ENCODE measurements at regions not wholly inside any gene's neighbourhood (a gene's known extent, or its start where the extent isn't known, plus 50 kb on each side); places are given as distances from the start of the nearest gene placed in this dataset.

DNA sequence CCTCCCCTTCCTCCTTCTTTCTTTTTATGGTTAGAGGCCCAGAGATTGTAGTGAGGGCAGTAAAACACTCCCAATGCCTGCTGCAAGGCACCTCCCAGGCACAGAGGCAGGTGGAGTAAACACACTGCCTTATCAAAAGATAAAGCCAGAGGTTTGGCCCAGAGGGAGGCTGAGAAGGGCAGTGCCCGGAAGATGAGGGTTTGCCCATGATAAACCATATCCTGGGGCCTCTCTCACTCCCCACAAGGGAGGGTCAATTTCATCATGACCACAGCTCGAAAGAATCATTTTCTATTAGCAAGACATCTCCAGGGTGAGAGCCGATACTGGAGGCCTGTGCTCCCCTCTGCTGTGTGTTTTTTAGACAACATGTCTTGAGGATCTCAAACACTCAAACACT is 98.5 kb upstream of the FAM9C start:
- H3K9me2 ChIP-seq (ENCODE audit: low read depth, low read length): no peaks in the 10 kb centered on the region
- H3K27ac ChIP-seq (ENCODE audit: low read depth, low read length, poor library complexity, severe bottlenecking): no peak overlapping the region
- H3K4me2 ChIP-seq (ENCODE audit: low read length): no peak overlapping the region
- H4K20me1 ChIP-seq (ENCODE audit: insufficient read depth, low read length): no peaks in the 10 kb centered on the region
- H2AFZ ChIP-seq (ENCODE audit: low read length): no peak overlapping the region
- no peaks in the 10 kb centered on the region for H3K36me3 ChIP-seq (ENCODE audit: insufficient read depth, low read length)
- H3K4me3 ChIP-seq (ENCODE audit: low read depth, low read length, poor library complexity, severe bottlenecking): no peak overlapping the region
- H3F3A ChIP-seq (ENCODE audit: insufficient read depth, low read length): no peaks in the 10 kb centered on the region
- no peaks in the 10 kb centered on the region for H3K4me1 ChIP-seq (ENCODE audit: insufficient read depth, low read length, severe bottlenecking)
- no peaks in the 10 kb centered on the region for H3K27me3 ChIP-seq (ENCODE audit: insufficient read depth, low read length)
- H3K9ac ChIP-seq (ENCODE audit: low read length): no peak overlapping the region
- H3K9me3 ChIP-seq (ENCODE audit: low read length): no peaks in the 10 kb centered on the region; the same call in 1 of the 2 replicates
- H3K79me2 ChIP-seq (ENCODE audit: insufficient read depth, low read length): no peaks in the 10 kb centered on the region
- TF ChIP-seq EZH2 (IDR thresholded peaks at IDR 0.05; ENCODE audit: borderline replicate concordance, low read length): no peak
- TF ChIP-seq, protein P1, sequence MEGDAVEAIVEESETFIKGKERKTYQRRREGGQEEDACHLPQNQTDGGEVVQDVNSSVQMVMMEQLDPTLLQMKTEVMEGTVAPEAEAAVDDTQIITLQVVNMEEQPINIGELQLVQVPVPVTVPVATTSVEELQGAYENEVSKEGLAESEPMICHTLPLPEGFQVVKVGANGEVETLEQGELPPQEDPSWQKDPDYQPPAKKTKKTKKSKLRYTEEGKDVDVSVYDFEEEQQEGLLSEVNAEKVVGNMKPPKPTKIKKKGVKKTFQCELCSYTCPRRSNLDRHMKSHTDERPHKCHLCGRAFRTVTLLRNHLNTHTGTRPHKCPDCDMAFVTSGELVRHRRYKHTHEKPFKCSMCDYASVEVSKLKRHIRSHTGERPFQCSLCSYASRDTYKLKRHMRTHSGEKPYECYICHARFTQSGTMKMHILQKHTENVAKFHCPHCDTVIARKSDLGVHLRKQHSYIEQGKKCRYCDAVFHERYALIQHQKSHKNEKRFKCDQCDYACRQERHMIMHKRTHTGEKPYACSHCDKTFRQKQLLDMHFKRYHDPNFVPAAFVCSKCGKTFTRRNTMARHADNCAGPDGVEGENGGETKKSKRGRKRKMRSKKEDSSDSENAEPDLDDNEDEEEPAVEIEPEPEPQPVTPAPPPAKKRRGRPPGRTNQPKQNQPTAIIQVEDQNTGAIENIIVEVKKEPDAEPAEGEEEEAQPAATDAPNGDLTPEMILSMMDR (IDR thresholded peaks at IDR 0.05; ENCODE audit: low read length): no peak

DNA sequence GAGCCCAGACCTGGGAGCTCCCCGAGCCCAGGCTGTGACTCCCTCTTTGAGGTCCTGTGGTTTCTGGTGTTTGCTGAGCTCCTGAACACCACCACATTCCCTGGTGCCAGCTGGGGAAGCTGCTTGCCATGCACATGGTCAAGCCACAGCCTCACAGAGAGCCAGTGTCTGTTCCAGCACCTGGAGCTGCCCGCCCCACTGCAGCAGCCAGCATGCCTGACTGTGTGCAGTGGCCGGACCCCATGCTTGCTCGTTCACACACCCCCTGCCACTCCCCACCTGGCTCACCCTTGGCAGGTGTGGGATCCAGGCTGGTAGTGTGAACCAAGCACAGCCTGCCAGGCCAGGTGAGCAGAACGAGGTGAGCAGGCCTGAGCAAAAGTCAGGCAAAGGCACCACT is 95.6 kb upstream of the FAM9C start:
- no peaks in the 10 kb centered on the region for H3K4me1 ChIP-seq (ENCODE audit: insufficient read depth, low read length, severe bottlenecking)
- no peaks in the 10 kb centered on the region for H3K27me3 ChIP-seq (ENCODE audit: insufficient read depth, low read length)
- no peak overlapping the region for H3K9ac ChIP-seq (ENCODE audit: low read length)
- H3F3A ChIP-seq (ENCODE audit: insufficient read depth, low read length): no peaks in the 10 kb centered on the region
- no peaks in the 10 kb centered on the region for H3K9me2 ChIP-seq (ENCODE audit: low read depth, low read length)
- no peaks in the 10 kb centered on the region for H3K36me3 ChIP-seq (ENCODE audit: insufficient read depth, low read length)
- no peak overlapping the region for H3K4me3 ChIP-seq (ENCODE audit: low read depth, low read length, poor library complexity, severe bottlenecking)
- TF ChIP-seq, protein P1 (IDR thresholded peaks at IDR 0.05; ENCODE audit: low read length): no peak
- no peak for TF ChIP-seq EZH2 (IDR thresholded peaks at IDR 0.05; ENCODE audit: borderline replicate concordance, low read length)
- no peak overlapping the region for H3K27ac ChIP-seq (ENCODE audit: low read depth, low read length, poor library complexity, severe bottlenecking)
- no peak overlapping the region for H3K4me2 ChIP-seq (ENCODE audit: low read length)
- no peaks in the 10 kb centered on the region for H4K20me1 ChIP-seq (ENCODE audit: insufficient read depth, low read length)
- H2AFZ ChIP-seq (ENCODE audit: low read length): no peak overlapping the region
- no peaks in the 10 kb centered on the region for H3K9me3 ChIP-seq (ENCODE audit: low read length)
- H3K79me2 ChIP-seq (ENCODE audit: insufficient read depth, low read length): no peaks in the 10 kb centered on the region

DNA sequence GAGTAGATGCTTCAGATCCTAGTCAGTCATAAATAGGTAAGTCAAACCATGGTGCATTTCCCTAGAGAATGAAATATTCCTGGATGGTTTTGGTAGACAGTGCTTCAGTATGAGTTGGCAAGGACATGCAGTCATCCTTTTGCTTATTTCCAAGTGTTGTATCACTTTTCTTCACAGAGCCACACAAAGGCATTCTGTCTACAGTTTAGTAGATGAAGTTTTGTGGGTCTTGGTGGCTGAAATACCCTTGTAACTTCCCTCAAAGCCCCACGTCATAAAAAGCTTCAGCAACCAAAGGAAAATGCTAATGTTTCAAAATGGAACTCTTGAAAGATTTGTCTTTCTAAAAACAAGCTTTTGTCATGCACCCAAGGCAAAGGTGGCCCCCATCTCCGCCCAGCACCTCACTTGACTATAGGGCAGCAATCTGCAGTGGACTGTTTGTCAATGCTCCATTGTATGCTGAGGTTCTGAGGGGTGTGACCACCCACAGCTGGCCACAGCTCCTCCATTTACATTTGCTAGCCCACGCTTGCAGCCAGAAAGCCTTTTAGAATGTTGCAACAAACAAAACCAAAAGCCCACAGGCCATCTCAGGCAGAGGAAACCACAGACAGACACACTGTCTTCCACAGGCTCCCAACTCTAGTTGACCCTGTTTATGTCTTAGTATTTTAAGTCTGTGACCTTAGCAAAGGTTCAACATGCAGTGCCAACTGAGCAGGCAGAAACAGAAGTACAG is 87.1 kb upstream of the FAM9C start:
- Histone ChIP-seq H4K20me1 (ENCODE audit: insufficient read depth, low read length) (no peaks in the 10 kb centered on the region), H3K9ac (ENCODE audit: low read length) (no peak overlapping the region), H3K9me2 (ENCODE audit: low read depth, low read length) (no peaks in the 10 kb centered on the region), H3F3A (ENCODE audit: insufficient read depth, low read length) (no peaks in the 10 kb centered on the region), H3K4me3 (ENCODE audit: low read depth, low read length, poor library complexity, severe bottlenecking) (no peak overlapping the region), H3K4me2 (ENCODE audit: low read length) (no peak overlapping the region), H3K4me1 (ENCODE audit: insufficient read depth, low read length, severe bottlenecking) (peaks cover 3% of the 10 kb centered on the region), H3K27me3 (ENCODE audit: insufficient read depth, low read length) (no peaks in the 10 kb centered on the region), H3K36me3 (ENCODE audit: insufficient read depth, low read length) (no peaks in the 10 kb centered on the region), H3K79me2 (ENCODE audit: insufficient read depth, low read length) (no peaks in the 10 kb centered on the region), H2AFZ (ENCODE audit: low read length) (peak overlapping the region; percentile 75; the same call in 1 of the 2 replicates), H3K9me3 (ENCODE audit: low read length) (no peaks in the 10 kb centered on the region), H3K27ac (ENCODE audit: low read depth, low read length, poor library complexity, severe bottlenecking) (no peak overlapping the region)
- TF ChIP-seq EZH2 (IDR thresholded peaks at IDR 0.05; ENCODE audit: borderline replicate concordance, low read length): no peak
- TF ChIP-seq, protein P1 (IDR thresholded peaks at IDR 0.05; ENCODE audit: low read length): no peak

All from OCI-LY1 (cell line).